GM10266 (cell line): ENCODE measurements at regions not wholly inside any gene's neighbourhood (a gene's known extent, or its start where the extent isn't known, plus 50 kb on each side); places are given as distances from the start of the nearest gene placed in this dataset.

Source experiments
- DNase-seq: peaks from one replicate; pipeline ENCODE4 v3.0.0; 2012; ENCODE audit errors: extremely low spot score
- CTCF ChIP-seq: IDR thresholded peaks from 2 replicates; pipeline ENCODE4 v1.5.1; 2012; ENCODE audit warnings: mild to moderate bottlenecking, low read depth; ENCODE audit not compliant: control insufficient read depth, insufficient read depth; ENCODE audit errors: missing control alignments

GRCh38 chr20:1829531-1829930 is 65.7 kb upstream of the SIRPA start:
- no peak for TF ChIP-seq CTCF
- no peak for DNase-seq

- no peak for DNase-seq
- no peak for TF ChIP-seq CTCF
These were observed 66.4 kb upstream of the SIRPA start for GRCh38 chr20:1828786-1829131.

- DNase-seq, result no peak
These were observed 67.0 kb upstream of the SIRPA start for GRCh38 chr20:1827974-1828785.

GRCh38 chr20:1827510-1827973 is 67.7 kb upstream of the SIRPA start:
- TF ChIP-seq CTCF, result no peak
- no peak for DNase-seq

More at GRCh38 chr20:1827974-1828785, 67.0 kb upstream of the SIRPA start:
- no peak for TF ChIP-seq CTCF

GRCh38 chr20:1825938-1826445 is 69.2 kb upstream of the SIRPA start:
- TF ChIP-seq CTCF, result no peak
- DNase-seq, result no peak

- no peak for DNase-seq
- TF ChIP-seq CTCF, result no peak
These were observed 69.7 kb upstream of the SIRPA start for GRCh38 chr20:1825507-1825906.

- TF ChIP-seq CTCF, result no peak
These were observed 70.4 kb upstream of the SIRPA start for GRCh38 chr20:1824834-1825233.

More at GRCh38 chr20:1824834-1825233, 70.4 kb upstream of the SIRPA start:
- DNase-seq, result no peak
